ENCODE measurements at regions not wholly inside any gene's neighbourhood (a gene's known extent, or its start where the extent isn't known, plus 50 kb on each side); places are given as distances from the start of the nearest gene placed in this dataset.
"Not testable (repeated sequence)": the region's sequence is repeated elsewhere in the genome, so short reads cannot be mapped to it uniquely, and the experiment has no call there.

DNA sequence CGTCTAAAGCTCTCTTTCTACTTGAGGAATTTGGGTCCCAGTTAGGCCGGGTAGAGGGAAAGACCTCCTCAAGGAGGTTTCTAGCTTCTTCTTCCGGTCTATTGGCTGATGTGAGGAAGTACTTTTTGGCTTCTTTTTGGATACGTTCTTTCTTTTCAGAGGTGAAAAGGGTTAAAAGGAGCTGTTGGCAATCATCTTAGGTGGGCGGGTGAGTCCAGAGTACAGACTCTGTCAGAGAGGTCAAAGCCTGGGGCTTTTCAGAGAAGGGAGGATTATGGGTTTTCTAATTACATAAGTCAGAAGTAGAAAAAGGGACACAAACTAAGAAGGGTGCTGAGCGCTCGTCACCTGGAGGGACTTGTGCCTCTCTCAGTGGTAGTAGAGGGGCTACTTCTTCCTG, 117.7 kb downstream of the UNC93B1 start:
- H3K36me3 Mint-ChIP-seq (ENCODE audit: insufficient read depth); DNase-seq (ENCODE audit: low spot score in 2 of 2); H3K9me3 Mint-ChIP-seq; H3K4me3 Mint-ChIP-seq; H3K27ac Mint-ChIP-seq (ENCODE audit: low read depth); ATAC-seq (replicated peaks; ENCODE audit: extremely low read depth, poor library complexity, severe bottlenecking): not testable (repeated sequence)
- H3K27me3 Mint-ChIP-seq, result peaks cover 33% of the 10 kb centered on the region
- peaks cover 11% of the 10 kb centered on the region for H3K4me1 Mint-ChIP-seq

DNA sequence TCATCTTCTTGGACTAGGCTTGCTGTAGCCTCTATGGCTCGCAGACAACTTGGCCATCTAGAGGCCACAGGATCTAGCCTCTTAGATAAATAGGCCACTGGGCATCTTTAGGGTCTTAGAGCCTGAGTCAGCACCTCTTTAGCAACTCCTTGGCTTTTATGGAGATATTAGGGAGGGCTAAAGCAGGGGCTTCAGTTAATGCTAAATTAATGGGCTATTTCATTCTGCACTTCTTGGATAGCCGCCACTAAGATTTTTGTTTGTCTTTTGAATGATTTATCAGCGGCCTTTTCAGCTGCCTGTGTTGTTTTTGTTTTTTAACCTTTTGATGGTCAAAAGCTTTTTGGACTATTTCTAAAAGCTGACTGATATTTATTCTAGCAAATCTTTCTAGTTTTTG, 118.3 kb downstream of the UNC93B1 start:
- ATAC-seq (replicated peaks; ENCODE audit: extremely low read depth, poor library complexity, severe bottlenecking); H3K9me3 Mint-ChIP-seq; H3K36me3 Mint-ChIP-seq (ENCODE audit: insufficient read depth); DNase-seq (ENCODE audit: low spot score in 2 of 2): not testable (repeated sequence)
- H3K4me1 Mint-ChIP-seq, result peaks cover 11% of the 10 kb centered on the region
- H3K27ac Mint-ChIP-seq (ENCODE audit: low read depth), result peak overlapping the region; percentile 94
- peaks cover 33% of the 10 kb centered on the region for H3K27me3 Mint-ChIP-seq
- peak overlapping the region; percentile 75 for H3K4me3 Mint-ChIP-seq

DNA sequence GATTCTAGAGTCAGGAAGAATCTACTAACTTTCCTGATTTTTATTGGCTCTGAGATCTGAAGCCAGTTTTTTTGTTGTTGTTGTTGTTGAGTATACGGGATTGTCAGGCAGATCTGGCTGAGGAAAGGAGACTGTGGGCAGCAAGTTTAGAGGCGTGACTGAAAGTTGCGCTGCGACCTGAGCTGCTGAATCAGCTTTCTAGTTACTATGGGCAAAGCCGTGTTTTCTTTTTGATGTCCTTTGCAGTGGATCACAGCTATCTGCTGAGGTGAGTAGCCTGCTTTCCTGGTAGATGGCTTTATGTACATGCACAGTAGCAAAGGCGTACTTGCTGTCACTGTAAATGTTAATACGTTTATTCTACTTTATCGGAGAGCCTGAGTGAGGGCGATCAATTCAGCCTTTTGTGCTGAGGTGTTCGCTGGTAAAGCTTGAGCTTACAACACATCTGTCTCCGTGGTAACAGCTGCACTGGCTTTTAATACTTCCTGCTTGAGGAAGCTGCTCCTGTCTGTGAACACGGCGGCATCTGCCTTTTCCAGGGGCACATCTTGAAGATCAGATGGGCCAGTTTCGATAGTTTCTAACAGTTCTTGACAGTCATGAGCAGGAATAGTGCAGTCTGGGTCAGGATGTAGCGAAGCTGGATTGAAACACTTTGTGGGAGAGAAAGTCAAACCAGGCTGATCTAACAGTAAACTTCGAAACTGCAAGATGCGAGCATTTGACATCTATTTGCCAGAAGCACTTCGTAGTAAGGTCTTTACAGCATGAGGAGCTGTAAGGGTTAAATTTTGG, 118.9 kb downstream of the UNC93B1 start:
- peak overlapping the region; percentile 75 for H3K4me3 Mint-ChIP-seq
- DNase-seq (ENCODE audit: low spot score in 2 of 2), result peak in 1 of 2 donors; percentile 10
- peaks cover 33% of the 10 kb centered on the region for H3K27me3 Mint-ChIP-seq
- not testable (repeated sequence) for H3K36me3 Mint-ChIP-seq (ENCODE audit: insufficient read depth); ATAC-seq (replicated peaks; ENCODE audit: extremely low read depth, poor library complexity, severe bottlenecking); H3K9me3 Mint-ChIP-seq
- H3K27ac Mint-ChIP-seq (ENCODE audit: low read depth), result peak overlapping the region; percentile 94
- peaks cover 11% of the 10 kb centered on the region for H3K4me1 Mint-ChIP-seq

DNA sequence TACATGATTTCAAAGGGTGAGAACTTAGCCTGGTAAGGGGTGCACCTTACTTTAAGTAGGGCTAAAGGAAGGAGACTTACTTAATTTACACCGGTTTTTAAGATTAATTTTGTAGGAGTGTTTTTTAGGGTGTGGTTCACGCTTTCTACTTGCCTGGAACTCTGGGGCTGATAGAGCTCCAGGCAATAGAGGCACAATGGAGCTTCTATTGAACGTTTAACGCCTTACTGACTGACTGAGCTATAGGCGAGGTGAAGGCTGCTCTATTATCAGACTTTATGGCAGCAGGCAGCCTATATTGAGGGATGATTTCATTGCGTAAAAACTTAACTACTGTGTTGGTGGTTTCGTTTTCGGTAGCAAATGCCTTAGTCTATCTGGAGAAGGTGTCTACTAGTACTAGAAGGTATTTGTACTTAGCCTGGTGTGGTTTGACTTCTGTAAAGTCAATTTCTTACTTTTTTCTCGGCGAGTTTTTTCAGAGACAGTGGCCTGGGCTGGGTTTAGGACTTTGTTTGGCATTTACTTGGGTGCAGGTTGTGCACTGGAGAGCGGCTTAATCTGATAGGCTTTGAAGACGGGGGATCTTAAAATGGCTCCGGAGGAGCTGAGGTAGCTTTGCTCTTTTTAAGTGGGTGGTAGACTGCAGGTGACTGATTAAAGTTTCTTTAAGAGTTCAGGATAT, 119.7 kb downstream of the UNC93B1 start:
- H3K9me3 Mint-ChIP-seq; H3K36me3 Mint-ChIP-seq (ENCODE audit: insufficient read depth); DNase-seq (ENCODE audit: low spot score in 2 of 2); ATAC-seq (replicated peaks; ENCODE audit: extremely low read depth, poor library complexity, severe bottlenecking): not testable (repeated sequence)
- Mint-ChIP-seq H3K4me3 (peak overlapping the region; percentile 75), H3K27me3 (peaks cover 33% of the 10 kb centered on the region), H3K27ac (ENCODE audit: low read depth) (peak overlapping the region; percentile 94), H3K4me1 (peaks cover 11% of the 10 kb centered on the region)

DNA sequence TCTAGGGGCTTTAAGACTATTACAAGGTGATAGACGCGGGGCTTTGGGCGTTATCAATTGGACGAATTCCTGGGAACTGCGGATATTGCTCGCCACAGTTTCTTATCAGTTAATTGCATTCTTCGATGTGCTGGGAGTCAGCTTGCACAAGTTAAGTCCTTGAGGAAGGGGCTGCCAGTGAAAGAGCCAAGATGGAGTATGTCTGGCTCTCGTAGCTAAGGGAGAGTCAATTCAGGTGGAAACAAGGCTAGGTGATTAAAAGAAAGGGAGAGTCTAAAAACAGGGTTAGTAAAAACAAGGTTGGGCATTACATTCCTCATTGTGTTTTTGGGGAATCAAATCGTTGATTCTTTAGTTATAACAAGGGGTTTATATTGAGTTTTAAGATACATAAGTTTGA, 121.6 kb downstream of the UNC93B1 start:
- DNase-seq (ENCODE audit: low spot score in 2 of 2); H3K4me3 Mint-ChIP-seq; H3K36me3 Mint-ChIP-seq (ENCODE audit: insufficient read depth); ATAC-seq (replicated peaks; ENCODE audit: extremely low read depth, poor library complexity, severe bottlenecking); H3K9me3 Mint-ChIP-seq; H3K27ac Mint-ChIP-seq (ENCODE audit: low read depth): not testable (repeated sequence)
- peaks cover 27% of the 10 kb centered on the region for H3K27me3 Mint-ChIP-seq
- peaks cover 11% of the 10 kb centered on the region for H3K4me1 Mint-ChIP-seq

DNA sequence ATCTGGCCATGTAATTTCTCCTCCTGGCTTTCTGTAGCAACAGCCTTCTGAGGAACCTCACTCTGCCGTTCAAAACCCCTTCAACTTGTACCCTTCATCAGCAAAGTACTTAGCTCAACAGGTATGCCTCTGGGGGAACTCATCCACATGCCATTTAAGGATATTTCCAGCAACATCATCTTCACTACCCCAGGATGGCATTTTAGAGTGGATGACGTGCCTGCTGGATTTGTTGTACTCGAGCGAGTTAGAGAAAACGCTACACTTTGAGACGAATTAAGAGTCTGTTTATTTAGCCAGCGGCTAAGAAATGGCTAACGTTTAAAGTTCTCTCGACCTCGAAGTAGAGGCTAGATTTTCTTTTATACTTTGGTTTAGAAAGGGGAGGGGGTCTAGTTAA, 122.1 kb downstream of the UNC93B1 start:
- ATAC-seq (replicated peaks; ENCODE audit: extremely low read depth, poor library complexity, severe bottlenecking); H3K36me3 Mint-ChIP-seq (ENCODE audit: insufficient read depth); H3K27ac Mint-ChIP-seq (ENCODE audit: low read depth); DNase-seq (ENCODE audit: low spot score in 2 of 2); H3K9me3 Mint-ChIP-seq; H3K4me3 Mint-ChIP-seq: not testable (repeated sequence)
- peaks cover 11% of the 10 kb centered on the region for H3K4me1 Mint-ChIP-seq
- H3K27me3 Mint-ChIP-seq, result peaks cover 23% of the 10 kb centered on the region

DNA sequence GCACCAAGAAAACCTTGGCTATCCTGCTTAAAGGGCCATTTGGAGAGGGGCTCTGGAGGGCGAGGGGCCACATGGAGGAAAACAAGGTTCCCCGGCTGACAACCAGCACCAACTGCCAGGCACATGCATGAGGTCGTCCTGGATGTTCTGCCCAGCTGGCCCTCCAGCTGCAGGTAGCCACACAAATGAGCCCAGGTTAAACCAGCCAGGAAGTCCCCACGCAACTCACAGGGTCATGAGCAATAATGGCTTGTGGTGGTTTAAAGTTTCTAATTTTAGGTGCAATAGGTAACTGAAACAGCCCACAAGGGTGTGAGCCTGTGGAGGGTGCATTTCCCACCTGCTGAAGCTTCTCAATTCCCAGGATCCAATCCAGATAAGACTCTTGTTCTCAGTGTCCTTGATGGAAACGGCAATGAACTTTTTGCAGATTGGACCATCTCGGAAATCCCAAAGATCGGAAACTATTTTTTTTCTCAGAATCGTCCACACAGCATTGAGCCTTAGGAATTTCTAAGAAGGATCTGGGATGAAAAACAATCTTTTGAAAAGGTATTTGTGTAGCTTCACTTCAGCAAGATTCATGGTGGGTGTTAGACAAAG, 123.2 kb downstream of the UNC93B1 start:
- Mint-ChIP-seq H3K27me3 (peaks cover 17% of the 10 kb centered on the region), H3K4me1 (peaks cover 11% of the 10 kb centered on the region)
- H3K27ac Mint-ChIP-seq (ENCODE audit: low read depth); DNase-seq (ENCODE audit: low spot score in 2 of 2); ATAC-seq (replicated peaks; ENCODE audit: extremely low read depth, poor library complexity, severe bottlenecking); H3K36me3 Mint-ChIP-seq (ENCODE audit: insufficient read depth); H3K9me3 Mint-ChIP-seq; H3K4me3 Mint-ChIP-seq: not testable (repeated sequence)

DNA sequence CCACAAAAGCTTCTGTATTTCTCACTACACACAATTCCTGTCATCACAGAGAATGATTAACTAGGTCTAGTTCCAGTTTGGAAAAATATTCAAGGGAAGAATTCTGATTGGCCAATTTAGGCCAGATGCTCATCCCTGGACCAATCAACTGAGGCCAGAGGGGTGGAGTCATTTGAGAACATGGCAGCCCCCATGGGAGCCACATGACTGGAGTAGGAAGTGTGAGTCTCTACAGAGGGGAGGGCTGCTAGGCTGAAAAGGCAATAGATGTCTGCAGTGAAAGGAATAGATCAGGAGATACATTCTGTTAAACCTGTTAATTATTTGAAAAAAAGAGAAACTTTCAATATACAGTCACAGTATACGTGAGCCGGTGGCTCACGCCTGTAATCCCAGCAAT, 125.2 kb downstream of the UNC93B1 start:
- H3K36me3 Mint-ChIP-seq (ENCODE audit: insufficient read depth); ATAC-seq (replicated peaks; ENCODE audit: extremely low read depth, poor library complexity, severe bottlenecking); H3K9me3 Mint-ChIP-seq; H3K4me3 Mint-ChIP-seq; H3K27ac Mint-ChIP-seq (ENCODE audit: low read depth); DNase-seq (ENCODE audit: low spot score in 2 of 2); H3K4me1 Mint-ChIP-seq: not testable (repeated sequence)
- peaks cover 14% of the 10 kb centered on the region for H3K27me3 Mint-ChIP-seq

DNA sequence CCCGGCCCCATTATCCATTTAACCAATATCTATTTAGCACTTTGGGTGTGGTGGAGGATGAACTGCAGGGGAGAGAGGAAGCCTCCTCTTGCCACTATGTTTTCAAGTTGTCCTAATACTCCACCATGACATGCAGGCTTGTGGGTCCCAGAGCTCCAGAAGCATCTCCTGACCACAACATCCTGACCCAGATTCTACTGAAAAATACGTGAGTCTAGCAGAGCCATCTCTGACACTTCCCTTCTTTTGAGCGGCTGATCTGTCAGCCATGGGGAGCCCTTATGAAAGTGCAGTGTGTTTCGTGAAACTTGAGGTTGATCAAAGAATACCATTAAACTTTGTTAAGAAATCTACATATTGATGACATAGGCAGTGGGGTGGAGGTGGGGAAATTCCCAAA, 126.6 kb downstream of the UNC93B1 start:
- ATAC-seq (replicated peaks; ENCODE audit: extremely low read depth, poor library complexity, severe bottlenecking); DNase-seq (ENCODE audit: low spot score in 2 of 2); H3K27ac Mint-ChIP-seq (ENCODE audit: low read depth): not testable (repeated sequence)

DNA sequence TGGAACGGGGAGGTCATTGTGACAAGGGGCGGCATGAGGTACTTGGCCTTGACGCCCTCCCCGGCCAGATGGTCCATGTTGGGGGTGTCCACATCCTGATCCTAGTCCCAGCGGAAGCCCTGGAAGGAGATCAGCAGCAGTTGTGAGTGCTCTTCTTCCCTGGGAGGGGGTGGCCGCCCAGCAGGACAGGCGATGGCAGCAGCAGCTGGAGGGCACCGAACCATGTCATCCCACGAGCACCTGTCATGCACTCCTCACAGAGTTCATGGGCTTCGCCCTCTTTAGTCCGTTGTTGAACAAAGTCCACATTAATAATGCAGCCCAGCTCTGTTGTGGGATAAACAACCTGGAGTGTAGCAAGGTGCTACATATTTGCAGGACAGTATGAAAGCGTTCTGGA, 130.7 kb downstream of the UNC93B1 start:
- not testable (repeated sequence) for H3K4me1 Mint-ChIP-seq; H3K27ac Mint-ChIP-seq (ENCODE audit: low read depth); ATAC-seq (replicated peaks; ENCODE audit: extremely low read depth, poor library complexity, severe bottlenecking); H3K4me3 Mint-ChIP-seq; DNase-seq (ENCODE audit: low spot score in 2 of 2); H3K9me3 Mint-ChIP-seq; H3K36me3 Mint-ChIP-seq (ENCODE audit: insufficient read depth)
- peaks cover 47% of the 10 kb centered on the region for H3K27me3 Mint-ChIP-seq

More for the DNA sequence above, 126.6 kb downstream of the UNC93B1 start:
- H3K4me1 Mint-ChIP-seq; H3K36me3 Mint-ChIP-seq (ENCODE audit: insufficient read depth); H3K4me3 Mint-ChIP-seq; H3K9me3 Mint-ChIP-seq: not testable (repeated sequence)
- H3K27me3 Mint-ChIP-seq, result peaks cover 11% of the 10 kb centered on the region

DNA sequence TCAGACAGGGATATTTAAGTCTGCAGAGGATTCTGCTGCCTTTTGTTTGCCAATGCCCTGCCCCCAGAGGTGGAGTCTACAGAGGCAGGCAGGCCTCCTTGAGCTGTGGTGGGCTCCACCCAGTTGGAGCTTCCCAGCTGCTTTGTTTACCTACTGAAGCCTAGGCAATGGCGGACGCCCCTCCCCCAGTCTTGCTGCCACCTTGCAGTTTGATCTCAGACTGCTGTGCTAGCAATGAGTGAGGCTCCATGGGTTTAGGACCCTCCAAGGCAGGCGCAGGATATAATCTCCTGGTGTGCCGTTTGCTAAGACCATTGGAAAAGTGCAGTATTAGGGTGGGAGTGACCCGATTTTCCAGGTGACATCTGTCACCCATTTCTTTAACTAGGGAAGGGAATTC, 132.7 kb downstream of the UNC93B1 start:
- peaks cover 61% of the 10 kb centered on the region for H3K27me3 Mint-ChIP-seq
- not testable (repeated sequence) for H3K27ac Mint-ChIP-seq (ENCODE audit: low read depth); H3K4me3 Mint-ChIP-seq; ATAC-seq (replicated peaks; ENCODE audit: extremely low read depth, poor library complexity, severe bottlenecking); H3K4me1 Mint-ChIP-seq; H3K9me3 Mint-ChIP-seq; H3K36me3 Mint-ChIP-seq (ENCODE audit: insufficient read depth); DNase-seq (ENCODE audit: low spot score in 2 of 2)

DNA sequence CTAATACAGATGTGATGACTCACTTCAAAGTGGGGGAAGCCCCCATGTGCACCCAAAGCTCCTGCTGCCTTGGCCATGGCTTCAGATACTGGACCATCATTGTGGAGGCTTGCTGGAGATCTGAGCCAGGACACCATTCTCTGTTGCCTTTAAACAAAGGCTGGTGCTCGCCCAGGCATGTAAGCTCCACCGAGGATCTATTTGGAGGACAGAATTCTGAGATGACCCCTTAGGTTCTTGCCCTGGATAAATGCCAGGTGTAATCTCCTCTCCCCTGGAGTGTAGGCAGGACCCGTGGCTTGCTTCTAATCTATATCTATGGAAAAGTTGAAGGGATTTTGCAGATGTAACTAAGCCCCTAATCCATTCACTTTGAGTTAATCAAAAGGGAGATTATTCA, 141.0 kb downstream of the UNC93B1 start:
- H3K27ac Mint-ChIP-seq (ENCODE audit: low read depth); ATAC-seq (replicated peaks; ENCODE audit: extremely low read depth, poor library complexity, severe bottlenecking): not testable (repeated sequence)

More for the DNA sequence above, 141.0 kb downstream of the UNC93B1 start:
- H3K27me3 Mint-ChIP-seq, result peaks cover 22% of the 10 kb centered on the region
- H3K4me3 Mint-ChIP-seq; H3K9me3 Mint-ChIP-seq; H3K36me3 Mint-ChIP-seq (ENCODE audit: insufficient read depth); DNase-seq (ENCODE audit: low spot score in 2 of 2); H3K4me1 Mint-ChIP-seq: not testable (repeated sequence)

Data from central memory CD8-positive, alpha-beta T cell (primary cell).